Lower leg skin (tissue), 4 donors: ENCODE measurements at regions not wholly inside any gene's neighbourhood (a gene's known extent, or its start where the extent isn't known, plus 50 kb on each side); places are given as distances from the start of the nearest gene placed in this dataset.
A peak's percentile ranks its signal among the peaks of the same experiment; 100 is the strongest.
"Not testable (repeated sequence)": the region's sequence is repeated elsewhere in the genome, so short reads cannot be mapped to it uniquely, and the experiment has no call there.

Experiments
- DNase-seq, 2 donors: peaks; one replicate each; pipeline ENCODE4 v3.0.0-alpha.2; 2019; ENCODE audit warnings: low spot score in 2 of 2
- H3K4me3 ChIP-seq: fragments of 200-600 bp; sonication (generic); 2 replicates; pipeline ENCODE4 v1.5.1; 2017; ENCODE audit warnings: mild to moderate bottlenecking, low read depth; ENCODE audit not compliant: poor library complexity, severe bottlenecking
- POLR2A ChIP-seq, 2 donors: fragments of 450-650 bp; IDR thresholded peaks; one replicate each; pipeline ENCODE4 v1.6.1; 2016 to 2017; ENCODE audit warnings: antibody characterized with exemption in 2 of 2, mild to moderate bottlenecking in 1 of 2, moderate library complexity in 1 of 2
- WGBS, 2 donors: methylation state at CpG; one replicate each; pipeline ENCODE4 v1.1.5; 2018; 5-methylcytosine and 5-hydroxymethylcytosine counted together
- intact Hi-C: fragments of 100-400 bp; cut with DNase I; formaldehyde crosslinking; loops from one replicate; pipeline ENCODE4 v1.15.0; 2023; ENCODE audit warnings: low total_unique reads
- TF ChIP-seq, protein P1 (sequence below), 3 donors: fragments of 450-650 bp; IDR thresholded peaks; one replicate each; pipeline ENCODE4 v1.5.1; 2016; ENCODE audit warnings: antibody characterized with exemption in 3 of 3, mild to moderate bottlenecking in 3 of 3, moderate library complexity in 2 of 3

DNA sequence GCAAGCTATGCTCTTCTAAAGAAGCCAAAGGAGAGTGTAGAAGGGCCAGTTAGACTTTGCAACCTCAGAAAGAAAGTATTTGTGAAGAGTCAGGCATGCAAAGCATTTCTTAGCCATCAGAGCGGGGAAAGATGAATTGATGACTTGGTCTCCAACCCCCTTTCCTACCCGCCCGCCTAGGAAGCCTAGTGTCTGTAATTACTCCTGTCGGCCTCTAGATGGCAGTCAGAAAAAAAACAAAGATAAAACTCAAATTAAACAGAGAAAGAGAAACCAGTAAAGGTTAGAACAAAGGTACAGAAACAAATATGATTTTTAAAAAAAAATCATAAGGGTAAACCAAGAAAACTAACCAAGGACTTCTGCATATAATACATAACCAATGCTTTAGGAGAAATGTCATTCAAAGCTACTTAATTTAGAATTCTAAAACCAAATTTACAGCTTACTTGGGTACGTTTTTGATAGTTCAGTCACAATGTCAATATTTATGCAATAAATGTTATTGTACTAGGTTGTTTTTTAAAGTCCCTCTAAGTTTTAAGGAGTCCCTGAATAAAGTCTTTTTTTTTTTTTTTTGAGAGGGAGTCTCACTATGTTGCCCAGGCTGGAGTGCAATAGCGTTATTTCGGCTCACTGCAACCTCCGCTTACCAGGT, 97.6 kb downstream of the LYZL1 start:
- TF ChIP-seq, protein P1, sequence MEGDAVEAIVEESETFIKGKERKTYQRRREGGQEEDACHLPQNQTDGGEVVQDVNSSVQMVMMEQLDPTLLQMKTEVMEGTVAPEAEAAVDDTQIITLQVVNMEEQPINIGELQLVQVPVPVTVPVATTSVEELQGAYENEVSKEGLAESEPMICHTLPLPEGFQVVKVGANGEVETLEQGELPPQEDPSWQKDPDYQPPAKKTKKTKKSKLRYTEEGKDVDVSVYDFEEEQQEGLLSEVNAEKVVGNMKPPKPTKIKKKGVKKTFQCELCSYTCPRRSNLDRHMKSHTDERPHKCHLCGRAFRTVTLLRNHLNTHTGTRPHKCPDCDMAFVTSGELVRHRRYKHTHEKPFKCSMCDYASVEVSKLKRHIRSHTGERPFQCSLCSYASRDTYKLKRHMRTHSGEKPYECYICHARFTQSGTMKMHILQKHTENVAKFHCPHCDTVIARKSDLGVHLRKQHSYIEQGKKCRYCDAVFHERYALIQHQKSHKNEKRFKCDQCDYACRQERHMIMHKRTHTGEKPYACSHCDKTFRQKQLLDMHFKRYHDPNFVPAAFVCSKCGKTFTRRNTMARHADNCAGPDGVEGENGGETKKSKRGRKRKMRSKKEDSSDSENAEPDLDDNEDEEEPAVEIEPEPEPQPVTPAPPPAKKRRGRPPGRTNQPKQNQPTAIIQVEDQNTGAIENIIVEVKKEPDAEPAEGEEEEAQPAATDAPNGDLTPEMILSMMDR (IDR thresholded peaks at IDR 0.05), result peak in 1 of 3 donors; percentile 36
- TF ChIP-seq POLR2A (IDR thresholded peaks at IDR 0.05), result no peak
- no peak overlapping the region for H3K4me3 ChIP-seq
- DNase-seq, result no peak
- intact Hi-C loops, result no loop called here
- 44 to 47% methylated on average over 8 of the region's 8 CpGs for whole genome bisulfite sequencing, 2 donors

DNA sequence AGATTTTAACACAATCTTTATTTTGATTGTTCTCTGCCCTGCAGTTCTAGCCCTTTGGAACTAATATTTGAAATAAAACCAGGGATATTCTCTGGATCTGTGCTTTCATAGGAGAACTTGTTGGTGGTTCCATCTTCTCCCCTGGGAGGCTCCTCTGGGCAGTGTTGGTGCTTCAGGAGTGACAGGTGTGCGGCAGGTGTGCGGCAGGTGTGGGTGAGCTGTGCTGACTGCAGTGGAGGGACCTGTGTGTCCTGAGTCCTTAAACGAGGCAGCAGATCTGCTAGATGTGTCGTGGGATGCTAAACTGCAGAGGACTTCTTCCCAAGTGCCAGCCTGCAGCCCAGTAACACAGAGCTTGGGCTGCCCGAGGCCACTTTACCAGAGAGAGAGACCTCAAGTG, 98.4 kb downstream of the LYZL1 start:
- intact Hi-C loops, result no loop called here
- WGBS, 2 donors, result 61 to 63% methylated on average over 5 of the region's 5 CpGs
- DNase-seq, result no peak
- no peak for TF ChIP-seq POLR2A (IDR thresholded peaks at IDR 0.05)
- TF ChIP-seq, protein P1 (IDR thresholded peaks at IDR 0.05), result no peak
- no peak overlapping the region for H3K4me3 ChIP-seq

DNA sequence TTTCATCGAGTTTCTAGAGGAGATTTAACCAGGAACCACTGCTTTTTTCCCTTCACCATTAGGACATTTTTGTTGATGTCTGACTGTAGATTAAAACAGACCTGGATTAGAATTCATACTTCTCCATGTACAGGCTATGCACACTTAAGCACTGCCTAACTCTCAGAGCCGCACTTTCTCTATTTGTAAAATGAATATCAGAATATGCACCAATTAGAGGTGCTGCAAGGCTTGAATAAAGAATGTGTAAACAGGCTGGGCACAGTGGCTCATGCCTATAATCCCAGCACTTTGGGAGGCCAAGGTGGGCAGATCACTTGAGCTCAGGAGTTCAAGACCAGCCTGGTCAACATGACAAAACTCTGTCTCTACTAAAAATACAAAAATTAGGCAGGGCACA, 99.2 kb downstream of the LYZL1 start:
- H3K4me3 ChIP-seq, DNase-seq, intact Hi-C loops: not testable (repeated sequence)
- 47 to 54% methylated on average over 2 of the region's 2 CpGs for WGBS, 2 donors

DNA sequence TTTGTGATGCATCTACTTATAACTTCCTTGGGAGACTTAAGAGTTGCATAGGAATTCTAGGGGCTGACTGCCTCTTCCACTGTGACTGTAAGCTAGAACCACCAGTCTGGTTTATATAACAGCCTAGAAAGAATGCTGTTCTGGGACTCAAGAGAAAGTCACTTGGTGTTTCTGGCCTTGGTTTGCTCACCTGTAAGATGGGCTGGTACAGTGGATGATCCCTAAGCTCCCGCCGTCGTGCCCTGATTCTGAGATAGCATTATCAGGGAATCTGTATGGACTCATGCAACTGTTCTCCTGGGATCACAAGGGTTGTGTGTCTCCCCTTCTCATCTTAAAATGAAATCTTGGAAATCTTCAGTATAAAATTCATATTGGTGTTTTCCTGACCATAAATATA, 100.6 kb downstream of the LYZL1 start:
- intact Hi-C loops, result no loop called here
- no peak for TF ChIP-seq POLR2A (IDR thresholded peaks at IDR 0.05)
- TF ChIP-seq, protein P1 (IDR thresholded peaks at IDR 0.05), result no peak
- no peak for DNase-seq
- no peak overlapping the region for H3K4me3 ChIP-seq
- 90 to 96% methylated on average over 3 of the region's 3 CpGs for WGBS, 2 donors

DNA sequence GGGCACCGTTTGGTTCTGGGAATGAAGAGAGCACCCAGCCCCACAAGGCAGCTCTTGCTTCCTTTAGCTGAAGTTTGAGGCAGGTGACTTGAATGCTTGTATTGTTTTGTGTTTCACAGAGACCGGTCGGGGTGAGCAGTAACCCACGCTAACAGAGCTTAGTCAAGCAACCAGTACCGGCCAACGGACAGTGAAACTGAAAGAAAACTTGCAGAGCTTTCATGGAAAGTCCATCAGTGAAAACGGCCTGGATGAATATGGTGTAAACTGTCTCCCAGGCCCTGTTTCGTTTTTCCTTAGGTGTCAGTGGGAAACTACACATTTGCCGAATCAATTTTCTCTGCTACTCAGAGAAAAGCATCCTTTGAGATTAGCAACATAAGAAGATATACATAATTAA, 101.1 kb downstream of the LYZL1 start:
- WGBS, 2 donors, result 72 to 76% methylated on average over 9 of the region's 9 CpGs
- intact Hi-C loops, result no loop called here
- no peak overlapping the region for H3K4me3 ChIP-seq
- TF ChIP-seq POLR2A (IDR thresholded peaks at IDR 0.05), result no peak
- TF ChIP-seq, protein P1 (IDR thresholded peaks at IDR 0.05), result no peak
- no peak for DNase-seq

DNA sequence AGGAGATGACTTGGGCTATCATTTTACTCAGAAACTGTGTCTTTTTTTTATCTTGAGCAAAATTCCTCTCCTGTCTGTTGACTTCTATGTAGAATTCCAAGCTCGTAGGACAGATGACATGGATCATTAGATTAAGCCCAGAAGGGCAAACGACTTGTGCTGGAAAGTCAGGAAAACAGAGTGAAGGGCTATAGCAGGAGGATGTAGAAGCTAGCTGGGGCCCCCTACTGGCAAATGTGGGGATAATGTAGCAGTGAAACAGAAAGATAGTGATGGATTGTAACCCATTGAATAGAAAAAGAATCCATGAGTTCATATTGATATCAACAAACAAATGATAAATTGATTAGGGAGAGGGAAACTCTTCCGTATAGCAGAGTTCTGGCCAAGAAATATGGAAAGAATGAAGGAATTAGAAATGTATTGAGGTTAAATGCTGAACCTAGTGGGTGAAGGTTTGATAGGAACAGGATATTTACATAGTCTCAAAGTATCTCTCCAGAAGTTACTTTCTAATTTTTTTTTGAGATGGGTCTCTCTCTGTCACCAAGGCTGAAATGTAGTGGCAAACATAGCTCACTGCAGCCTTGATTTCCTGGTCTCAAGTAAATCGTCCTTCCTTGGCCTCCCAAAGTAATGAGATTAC, 103.6 kb downstream of the LYZL1 start:
- no peak overlapping the region for H3K4me3 ChIP-seq
- 44% methylated on average over 4 of the region's 4 CpGs for WGBS, 2 donors
- intact Hi-C loops, result no loop called here
- TF ChIP-seq, protein P1 (IDR thresholded peaks at IDR 0.05), result peak in 1 of 3 donors; percentile 26
- no peak for TF ChIP-seq POLR2A (IDR thresholded peaks at IDR 0.05)
- no peak for DNase-seq
